HepG2 (cell line): ENCODE measurements at regions not wholly inside any gene's neighbourhood (a gene's known extent, or its start where the extent isn't known, plus 50 kb on each side); places are given as distances from the start of the nearest gene placed in this dataset.

ENCODE experiments used
- AKNA ChIP-seq: sonication (generic); formaldehyde crosslinking; IDR thresholded peaks from 2 replicates; pipeline ENCODE4 v1.4.0; 2020; ENCODE audit warnings: missing genetic modification reagents, borderline replicate concordance
- CEBPG ChIP-seq: IDR thresholded peaks from 2 replicates; pipeline ENCODE4 v1.6.1; 2016
- FOXO1 ChIP-seq: sonication (generic); formaldehyde crosslinking; IDR thresholded peaks from 2 replicates; pipeline ENCODE4 v1.4.0; 2020; ENCODE audit warnings: missing genetic modification reagents
- GFI1 ChIP-seq: sonication (generic); formaldehyde crosslinking; IDR thresholded peaks from 2 replicates; pipeline ENCODE4 v1.5.0; 2020; ENCODE audit warnings: missing genetic modification reagents, mild to moderate bottlenecking, borderline replicate concordance
- HNF4A ChIP-seq: sonication (generic); formaldehyde crosslinking; IDR thresholded peaks from 2 replicates; pipeline ENCODE4 v1.4.0; 2020; ENCODE audit warnings: missing genetic modification reagents
- HNRNPL ChIP-seq: fragments of 200-400 bp; formaldehyde crosslinking; IDR thresholded peaks from 2 replicates; pipeline ENCODE4 v1.6.1; 2017; ENCODE audit warnings: mild to moderate bottlenecking, low read depth, low read length
- IKZF1 ChIP-seq: fragments of 450-650 bp; IDR thresholded peaks from 2 replicates; pipeline ENCODE4 v1.7.1; 2016
- ISL2 ChIP-seq: sonication (generic); formaldehyde crosslinking; IDR thresholded peaks from 2 replicates; pipeline ENCODE4 v1.5.0; 2020; ENCODE audit warnings: missing genetic modification reagents
- MYC ChIP-seq: sonication (generic); formaldehyde crosslinking; IDR thresholded peaks from 2 replicates; pipeline ENCODE4 v1.9.0; 2021; ENCODE audit warnings: missing genetic modification reagents, borderline replicate concordance
- NR2C2 ChIP-seq: sonication (generic); formaldehyde crosslinking; IDR thresholded peaks from 2 replicates; pipeline ENCODE4 v1.4.0; 2020; ENCODE audit warnings: missing genetic modification reagents, mild to moderate bottlenecking, moderate library complexity, borderline replicate concordance
- NR2F6 ChIP-seq, 2 experiments: IDR thresholded peaks; 2 replicates each; pipeline ENCODE4 v1.6.1; 2016; ENCODE audit warnings: antibody characterized with exemption in 1 of 2, mild to moderate bottlenecking in 1 of 2
- PHF8 ChIP-seq: sonication (generic); formaldehyde crosslinking; IDR thresholded peaks from 2 replicates; pipeline ENCODE4 v1.5.0; 2020; ENCODE audit warnings: missing genetic modification reagents
- POLR2A ChIP-seq, 2 experiments: IDR thresholded peaks; 2 replicates each; pipeline ENCODE4 v1.6.1; 2011; ENCODE audit warnings: low read depth in 2 of 2, low read length in 2 of 2, mild to moderate bottlenecking in 1 of 2, moderate library complexity in 1 of 2; ENCODE audit not compliant: insufficient read depth in 1 of 2
- SOX5 ChIP-seq: IDR thresholded peaks from 2 replicates; pipeline ENCODE4 v1.6.1; 2016; ENCODE audit warnings: borderline replicate concordance
- TARDBP ChIP-seq: sonication (generic); formaldehyde crosslinking; IDR thresholded peaks from 2 replicates; pipeline ENCODE4 v1.8.0; 2022; ENCODE audit warnings: mild to moderate bottlenecking, missing genetic modification reagents
- TBL1XR1 ChIP-seq: fragments of 150-350 bp; IDR thresholded peaks from 2 replicates; pipeline ENCODE4 v1.6.1; 2014; ENCODE audit warnings: borderline replicate concordance, low read length; ENCODE audit not compliant: partially characterized antibody
- ZFP82 ChIP-seq: sonication (generic); formaldehyde crosslinking; IDR thresholded peaks from 2 replicates; pipeline ENCODE4 v1.5.1; 2020; ENCODE audit warnings: mild to moderate bottlenecking, missing genetic modification reagents, borderline replicate concordance
- ZNF780A ChIP-seq: sonication (generic); formaldehyde crosslinking; IDR thresholded peaks from 2 replicates; pipeline ENCODE4 v1.8.0; 2022; ENCODE audit warnings: mild to moderate bottlenecking, missing genetic modification reagents, moderate library complexity
- TF ChIP-seq, protein P1 (sequence below), 2 experiments: fragments of 450-650 bp in 1 of 2; sonication (generic) in 1 of 2; formaldehyde crosslinking; IDR thresholded peaks; 2 replicates each; pipeline versions ENCODE4 v1.5.0 to v1.8.0; 2020 to 2022; ENCODE audit warnings: mild to moderate bottlenecking in 1 of 2, missing genetic modification reagents in 1 of 2
- TF ChIP-seq, protein P2 (sequence below): IDR thresholded peaks from 2 replicates; pipeline ENCODE4 v1.6.1; 2016; ENCODE audit warnings: missing compliant biosample characterization, missing genetic modification reagents, borderline replicate concordance

GRCh38 chr1:212518188-212519054 is 85.7 kb downstream of the NENF start (continued):
- TF ChIP-seq AKNA (CRISPR knock-in tag) (no peak), CEBPG (CRISPR knock-in tag) (peak; percentile 75), POLR2A (IDR thresholded peaks at IDR 0.05; ENCODE audit: insufficient read depth in 1 of 2, low read depth in 2 of 2, low read length in 2 of 2) (0 out of 4 replicates have a peak, but pooled peaks of 1 of the 2 experiments have one; percentile 39), NR2C2 (peak; percentile 42; the same call in 1 of the 2 replicates), TARDBP (CRISPR knock-in tag) (no peak), GFI1 (0 out of 2 replicates have a peak, but pooled peaks have one; percentile 26), FOXO1 (CRISPR knock-in tag) (no peak), MYC (CRISPR knock-in tag) (peak; percentile 14; the same call in 1 of the 2 replicates), ZFP82 (no peak), PHF8 (CRISPR knock-in tag) (peak; percentile 39; the same call in 1 of the 2 replicates), HNF4A (CRISPR knock-in tag) (peak; percentile 68), NR2F6 (IDR thresholded peaks at IDR 0.05) (no peak), NR2F6 (CRISPR knock-in tag; IDR thresholded peaks at IDR 0.05) (peak; percentile 40; the same call in 1 of the 2 replicates), ISL2 (CRISPR knock-in tag) (no peak), ZNF780A (CRISPR knock-in tag) (no peak), SOX5 (CRISPR knock-in tag) (0 out of 2 replicates have a peak, but pooled peaks have one; percentile 27), TBL1XR1 (no peak), IKZF1 (no peak), HNRNPL (no peak)
- TF ChIP-seq, protein P1, sequence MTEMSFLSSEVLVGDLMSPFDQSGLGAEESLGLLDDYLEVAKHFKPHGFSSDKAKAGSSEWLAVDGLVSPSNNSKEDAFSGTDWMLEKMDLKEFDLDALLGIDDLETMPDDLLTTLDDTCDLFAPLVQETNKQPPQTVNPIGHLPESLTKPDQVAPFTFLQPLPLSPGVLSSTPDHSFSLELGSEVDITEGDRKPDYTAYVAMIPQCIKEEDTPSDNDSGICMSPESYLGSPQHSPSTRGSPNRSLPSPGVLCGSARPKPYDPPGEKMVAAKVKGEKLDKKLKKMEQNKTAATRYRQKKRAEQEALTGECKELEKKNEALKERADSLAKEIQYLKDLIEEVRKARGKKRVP (CRISPR knock-in tag; IDR thresholded peaks at IDR 0.05), result peak in 1 of 2 experiments; percentile 90; a peak in 2 of 4 replicates
- TF ChIP-seq, protein P2, sequence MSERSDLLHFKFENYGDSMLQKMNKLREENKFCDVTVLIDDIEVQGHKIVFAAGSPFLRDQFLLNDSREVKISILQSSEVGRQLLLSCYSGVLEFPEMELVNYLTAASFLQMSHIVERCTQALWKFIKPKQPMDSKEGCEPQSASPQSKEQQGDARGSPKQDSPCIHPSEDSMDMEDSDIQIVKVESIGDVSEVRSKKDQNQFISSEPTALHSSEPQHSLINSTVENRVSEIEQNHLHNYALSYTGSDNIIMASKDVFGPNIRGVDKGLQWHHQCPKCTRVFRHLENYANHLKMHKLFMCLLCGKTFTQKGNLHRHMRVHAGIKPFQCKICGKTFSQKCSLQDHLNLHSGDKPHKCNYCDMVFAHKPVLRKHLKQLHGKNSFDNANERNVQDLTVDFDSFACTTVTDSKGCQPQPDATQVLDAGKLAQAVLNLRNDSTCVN, result no peak
